DMS79 (cell line): ENCODE measurements at regions not wholly inside any gene's neighbourhood (a gene's known extent, or its start where the extent isn't known, plus 50 kb on each side); places are given as distances from the start of the nearest gene placed in this dataset.

Source experiments
- DNase-seq: peaks from one replicate; lab custom pipeline; 2025; lab: John Stamatoyannopoulos, UW

GRCh38 chr17:65477600-65477999 is 83.8 kb downstream of the AXIN2 start:
- no peak for DNase-seq

GRCh38 chr17:65474660-65475059 is 86.8 kb downstream of the AXIN2 start:
- DNase-seq: no peak

GRCh38 chr17:65473985-65474384 is 87.5 kb downstream of the AXIN2 start:
- DNase-seq: no peak

- no peak for DNase-seq
Measured at GRCh38 chr17:65473363-65473762, 88.1 kb downstream of the AXIN2 start.

GRCh38 chr17:65472666-65473309 is 88.7 kb downstream of the AXIN2 start:
- DNase-seq: no peak

GRCh38 chr17:65470783-65471182 is 90.7 kb downstream of the AXIN2 start:
- DNase-seq: no peak

GRCh38 chr17:65468321-65468720 is 93.1 kb downstream of the AXIN2 start:
- no peak for DNase-seq

- no peak for DNase-seq
Measured at GRCh38 chr17:65467156-65467555, 94.3 kb downstream of the AXIN2 start.

- DNase-seq: no peak
Measured at GRCh38 chr17:65466547-65466946, 94.9 kb downstream of the AXIN2 start.

GRCh38 chr17:65463242-65463641 is 98.2 kb downstream of the AXIN2 start:
- DNase-seq: no peak

- no peak for DNase-seq
Measured at GRCh38 chr17:65459677-65460347, 101.6 kb downstream of the AXIN2 start.

- DNase-seq: no peak
Measured at GRCh38 chr17:65457635-65458257, 103.7 kb downstream of the AXIN2 start.

- DNase-seq: no peak
Measured at GRCh38 chr17:65457183-65457582, 104.3 kb downstream of the AXIN2 start.

GRCh38 chr17:65456368-65457151 is 104.9 kb downstream of the AXIN2 start:
- DNase-seq: no peak

GRCh38 chr17:65455972-65456343 is 105.5 kb downstream of the AXIN2 start:
- DNase-seq: peak; percentile 39

GRCh38 chr17:65455154-65455971 is 106.1 kb downstream of the AXIN2 start:
- no peak for DNase-seq

GRCh38 chr17:65453204-65453931 is 108.1 kb downstream of the AXIN2 start:
- no peak for DNase-seq

- no peak for DNase-seq
Measured at GRCh38 chr17:65449495-65449894, 112.0 kb downstream of the AXIN2 start.

GRCh38 chr17:65447823-65448222 is 113.6 kb downstream of the AXIN2 start:
- DNase-seq: no peak

- DNase-seq: no peak
Measured at GRCh38 chr17:65446838-65447526, 114.5 kb downstream of the AXIN2 start.

GRCh38 chr17:65446043-65446442 is 115.4 kb downstream of the AXIN2 start:
- no peak for DNase-seq
